Common myeloid progenitor, CD34-positive (primary cell): ENCODE measurements at regions not wholly inside any gene's neighbourhood (a gene's known extent, or its start where the extent isn't known, plus 50 kb on each side); places are given as distances from the start of the nearest gene placed in this dataset.
A peak's percentile ranks its signal among the peaks of the same experiment; 100 is the strongest.

Experiments
- CTCF ChIA-PET: fragments of 350-600 bp; sonication (Branson Sonifier 250); formaldehyde crosslinking; loops from one replicate; lab custom pipeline; 2021; ENCODE audit warnings: antibody characterized with exemption; lab: Charles Lee
- POLR2A ChIA-PET: fragments of 350-600 bp; sonication (Branson Sonifier 250); formaldehyde crosslinking; loops from one replicate; lab custom pipeline; 2021; ENCODE audit warnings: antibody characterized with exemption; lab: Charles Lee
- DNase-seq, 3 donors: peaks; one replicate each; pipeline versions ENCODE4 v3.0.0 to v3.0.0-alpha.2; 2013
- H3K27ac ChIP-seq, 2 experiments: 1 replicate in 1 of 2; 2 replicates in 1 of 2; pipeline ENCODE4 v1.7.0; 2013; ENCODE audit warnings: inconsistent platforms in 2 of 2, low read length in 2 of 2, mild to moderate bottlenecking in 2 of 2, low read depth in 1 of 2, moderate library complexity in 1 of 2; ENCODE audit not compliant: severe bottlenecking in 2 of 2, insufficient read depth in 1 of 2, poor library complexity in 1 of 2
- H3K27me3 ChIP-seq, 5 experiments: replicated peaks in 2 of 5; 1 replicate in 3 of 5; 2 replicates in 2 of 5; pipeline versions ENCODE4 v1.6.1 to v1.7.0; 2013; ENCODE audit warnings: low read length in 4 of 5, mild to moderate bottlenecking in 2 of 5, moderate library complexity in 2 of 5, inconsistent platforms in 1 of 5; ENCODE audit not compliant: insufficient read depth in 5 of 5, control insufficient read depth in 4 of 5
- H3K36me3 ChIP-seq, 4 experiments: 1 replicate in 2 of 4; 2 replicates in 2 of 4; pipeline versions ENCODE4 v1.6.1 to v1.7.0; 2013; ENCODE audit warnings: low read length in 3 of 4, control low read depth in 1 of 4, mild to moderate bottlenecking in 1 of 4; ENCODE audit not compliant: control insufficient read depth in 4 of 4, insufficient read depth in 4 of 4
- H3K4me1 ChIP-seq, 4 experiments: 1 replicate in 3 of 4; 2 replicates in 1 of 4; pipeline versions ENCODE4 v1.6.1 to v1.7.1; 2013; ENCODE audit warnings: low read length in 3 of 4, mild to moderate bottlenecking in 3 of 4, control low read depth in 1 of 4, inconsistent platforms in 1 of 4, moderate library complexity in 1 of 4; ENCODE audit not compliant: control insufficient read depth in 4 of 4, insufficient read depth in 4 of 4; ENCODE audit errors: control extremely low read depth in 1 of 4
- H3K4me3 ChIP-seq, 7 experiments: 1 replicate in 4 of 7; 2 replicates in 3 of 7; pipeline versions ENCODE4 v1.5.1 to v1.7.0; 2013; ENCODE audit warnings: mild to moderate bottlenecking in 7 of 7, low read length in 6 of 7, moderate library complexity in 6 of 7, inconsistent platforms in 2 of 7, low read depth in 2 of 7, control low read depth in 1 of 7; ENCODE audit not compliant: insufficient read depth in 4 of 7, control insufficient read depth in 1 of 7; ENCODE audit errors: extremely low read depth in 1 of 7
- H3K9me3 ChIP-seq, 5 experiments: 1 replicate in 4 of 5; 2 replicates in 1 of 5; pipeline versions ENCODE4 v1.6.1 to v1.7.1; 2013; ENCODE audit warnings: low read length in 4 of 5, mild to moderate bottlenecking in 2 of 5, inconsistent platforms in 1 of 5, low read depth in 1 of 5, moderate library complexity in 1 of 5; ENCODE audit not compliant: control insufficient read depth in 4 of 5, insufficient read depth in 2 of 5; ENCODE audit errors: control extremely low read depth in 1 of 5
- WGBS: methylation state at CpG from one replicate; pipeline ENCODE4 v1.1.5; 2013; ENCODE audit not compliant: insufficient coverage; 5-methylcytosine and 5-hydroxymethylcytosine counted together

- H3K27me3 ChIP-seq, result no peaks in the 10 kb centered on the region
- no peaks in the 10 kb centered on the region for H3K9me3 ChIP-seq
- no peaks in the 10 kb centered on the region for H3K4me1 ChIP-seq
- DNase-seq, result no peak
- no peak overlapping the region for H3K27ac ChIP-seq
- H3K4me3 ChIP-seq, result no peak overlapping the region
- ChIA-PET POLR2A (no interaction called here), CTCF (no interaction called here)
- H3K36me3 ChIP-seq, result no peaks in the 10 kb centered on the region
Observed at GRCh38 chrX:27924718-27925117, 56.5 kb downstream of the DCAF8L1 start.

GRCh38 chrX:27924261-27924660 lies 57.0 kb downstream of the DCAF8L1 start:
- ChIA-PET POLR2A (no interaction called here), CTCF (no interaction called here)
- 78% methylated on average over 2 of the region's 4 CpGs for WGBS

GRCh38 chrX:27918799-27919198 lies 62.5 kb downstream of the DCAF8L1 start:
- ChIA-PET CTCF (no interaction called here), POLR2A (no interaction called here)
- Histone ChIP-seq H3K36me3 (no peaks in the 10 kb centered on the region), H3K9me3 (no peaks in the 10 kb centered on the region), H3K27ac (no peak overlapping the region), H3K4me1 (no peaks in the 10 kb centered on the region), H3K4me3 (no peak overlapping the region), H3K27me3 (no peaks in the 10 kb centered on the region)
- 52% methylated on average over 2 of the region's 3 CpGs for WGBS
- DNase-seq, result peak; percentile 12 to 41 (median 21)

More at GRCh38 chrX:27924261-27924660, 57.0 kb downstream of the DCAF8L1 start:
- no peaks in the 10 kb centered on the region for H3K9me3 ChIP-seq
- no peaks in the 10 kb centered on the region for H3K27me3 ChIP-seq
- DNase-seq, result no peak
- no peak overlapping the region for H3K4me3 ChIP-seq
- no peak overlapping the region for H3K27ac ChIP-seq
- H3K4me1 ChIP-seq, result no peaks in the 10 kb centered on the region
- no peaks in the 10 kb centered on the region for H3K36me3 ChIP-seq

- H3K4me1 ChIP-seq, result no peaks in the 10 kb centered on the region
- H3K27ac ChIP-seq, result no peak overlapping the region
- 64% methylated on average over 4 of the region's 6 CpGs for WGBS
- H3K4me3 ChIP-seq, result no peak overlapping the region
- ChIA-PET CTCF (no interaction called here), POLR2A (no interaction called here)
- no peaks in the 10 kb centered on the region for H3K9me3 ChIP-seq
- H3K27me3 ChIP-seq, result no peaks in the 10 kb centered on the region
- no peak for DNase-seq
- no peaks in the 10 kb centered on the region for H3K36me3 ChIP-seq
Observed at GRCh38 chrX:27917713-27918500, 63.3 kb downstream of the DCAF8L1 start.

GRCh38 chrX:27915617-27916016 lies 65.6 kb downstream of the DCAF8L1 start:
- Histone ChIP-seq H3K4me1 (no peaks in the 10 kb centered on the region), H3K36me3 (no peaks in the 10 kb centered on the region), H3K27ac (no peak overlapping the region), H3K27me3 (no peaks in the 10 kb centered on the region), H3K9me3 (no peaks in the 10 kb centered on the region), H3K4me3 (no peak overlapping the region)
- POLR2A ChIA-PET, result no interaction called here
- peak; percentile 6 to 74 (median 60) for DNase-seq
- CTCF ChIA-PET, result no interaction called here
- no CpG with 5 or more reads among the region's 3 CpGs for WGBS

GRCh38 chrX:27910412-27910811 lies 70.8 kb downstream of the DCAF8L1 start:
- no peak for DNase-seq
- Histone ChIP-seq H3K4me1 (no peaks in the 10 kb centered on the region), H3K27ac (no peak overlapping the region), H3K9me3 (no peaks in the 10 kb centered on the region), H3K27me3 (no peaks in the 10 kb centered on the region), H3K4me3 (no peak overlapping the region), H3K36me3 (no peaks in the 10 kb centered on the region)
- POLR2A ChIA-PET, result no interaction called here
- CTCF ChIA-PET, result no interaction called here
- WGBS, result 80% methylated on average over 1 of the region's 1 CpG

- DNase-seq, result no peak
- no CpG with 5 or more reads among the region's 2 CpGs for WGBS
Observed at GRCh38 chrX:27903960-27904359, 77.3 kb downstream of the DCAF8L1 start.

More at GRCh38 chrX:27903960-27904359, 77.3 kb downstream of the DCAF8L1 start:
- Histone ChIP-seq H3K36me3 (no peaks in the 10 kb centered on the region), H3K27me3 (no peaks in the 10 kb centered on the region), H3K4me1 (no peaks in the 10 kb centered on the region), H3K4me3 (no peak overlapping the region), H3K27ac (no peak overlapping the region), H3K9me3 (no peaks in the 10 kb centered on the region)
- ChIA-PET CTCF (no interaction called here), POLR2A (no interaction called here)
